GDM1 (cell line): ENCODE measurements at regions not wholly inside any gene's neighbourhood (a gene's known extent, or its start where the extent isn't known, plus 50 kb on each side); places are given as distances from the start of the nearest gene placed in this dataset.

Experiments
- DNase-seq: peaks from one replicate; lab custom pipeline; 2025; lab: John Stamatoyannopoulos, UW

DNA sequence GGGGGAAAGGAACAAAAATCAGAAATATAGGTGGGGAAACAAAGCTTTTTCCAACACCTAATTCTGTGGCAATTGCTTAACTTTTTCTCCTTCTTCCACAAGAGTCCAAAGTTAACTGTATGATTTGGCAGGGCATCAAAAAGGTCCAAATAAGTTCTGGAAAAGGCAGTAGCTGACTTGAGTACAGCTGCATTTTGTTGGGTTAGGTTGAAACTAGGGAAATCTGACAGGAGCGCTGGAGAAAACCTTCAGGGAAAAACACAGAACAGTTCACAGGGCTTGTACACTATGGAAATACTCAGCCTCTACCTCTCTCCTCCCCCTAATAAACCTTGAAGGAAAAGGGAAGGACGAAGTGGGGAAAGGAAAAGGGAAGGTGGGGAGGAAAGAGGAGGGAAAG lies 438.6 kb downstream of the ZEB2 start:
- DNase-seq: no peak

DNA sequence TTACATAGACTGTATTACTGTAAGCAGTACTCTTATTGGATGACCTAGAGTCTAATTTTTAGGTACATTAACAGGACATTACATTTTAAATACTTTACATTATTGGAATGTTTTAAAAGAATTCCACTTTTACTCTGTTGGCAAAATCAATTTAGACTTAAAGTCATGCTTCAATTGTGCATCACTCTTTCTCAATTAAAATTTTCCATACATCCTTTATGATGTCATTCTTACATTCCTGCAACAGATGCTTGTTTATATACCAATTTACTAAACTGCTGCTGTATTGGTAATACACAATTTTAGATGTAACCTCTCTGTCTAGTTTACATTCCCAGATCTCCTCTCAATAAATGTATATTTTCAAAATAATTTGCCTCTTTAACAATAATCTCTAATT lies 440.1 kb downstream of the ZEB2 start:
- no peak for DNase-seq

DNA sequence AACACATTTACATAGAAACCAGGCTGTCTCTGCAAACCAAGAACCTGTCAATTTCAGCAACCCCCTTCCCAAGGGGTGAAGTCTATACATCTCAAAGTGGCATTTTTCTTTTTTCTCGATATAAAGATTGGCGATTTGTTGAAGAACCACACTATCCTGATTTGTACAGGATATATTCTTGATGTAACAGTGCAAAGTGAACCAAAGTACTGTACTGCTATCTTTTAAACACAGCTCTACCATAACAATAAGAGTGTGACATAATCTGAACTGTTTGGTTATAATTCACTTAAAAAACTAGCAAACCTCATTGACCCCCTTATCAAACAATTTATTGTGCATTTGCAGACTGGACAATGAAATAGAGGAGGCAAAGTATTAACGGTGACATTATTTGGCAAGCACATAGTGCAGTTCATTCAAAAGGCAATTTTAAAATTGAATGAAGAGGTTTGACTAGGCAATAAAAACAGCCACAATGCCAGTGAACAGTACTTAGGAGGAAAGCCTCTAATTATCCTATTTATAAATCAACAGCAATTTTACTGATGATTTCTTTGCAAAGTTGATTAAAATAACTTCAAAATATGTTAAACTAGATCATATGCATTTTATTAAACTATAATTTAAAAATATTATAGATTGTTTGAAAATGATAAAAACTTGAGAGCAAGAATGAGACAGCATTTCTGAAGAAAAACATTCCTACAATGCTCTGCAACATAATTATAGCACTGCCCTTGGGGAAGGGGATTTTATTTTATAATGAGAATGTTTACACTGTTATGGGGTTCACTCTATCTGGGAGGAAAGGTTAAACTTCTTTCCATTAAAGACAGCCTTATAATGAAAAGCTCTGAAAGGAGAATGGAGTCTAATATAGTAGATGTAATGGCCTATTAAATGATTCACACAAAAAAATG lies 440.9 kb downstream of the ZEB2 start:
- DNase-seq: no peak

DNA sequence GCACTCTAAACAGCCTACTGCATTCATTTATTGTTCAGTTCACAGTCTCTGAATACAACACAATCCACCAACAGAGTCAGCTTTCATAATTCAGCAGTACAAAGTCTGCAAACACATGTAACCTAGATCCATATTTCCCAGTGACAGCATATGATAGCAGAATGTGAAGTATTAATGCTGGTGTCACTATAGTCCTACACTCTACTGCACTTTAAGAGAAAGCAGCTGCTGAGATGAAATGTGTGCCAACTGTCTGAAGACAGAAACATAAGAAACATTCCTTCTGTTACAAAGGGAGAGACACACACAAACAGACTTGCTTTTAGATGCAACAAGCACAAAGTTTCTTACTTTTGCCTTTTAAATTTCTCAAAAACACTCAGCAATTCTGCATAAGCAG lies 441.8 kb downstream of the ZEB2 start:
- DNase-seq: no peak

DNA sequence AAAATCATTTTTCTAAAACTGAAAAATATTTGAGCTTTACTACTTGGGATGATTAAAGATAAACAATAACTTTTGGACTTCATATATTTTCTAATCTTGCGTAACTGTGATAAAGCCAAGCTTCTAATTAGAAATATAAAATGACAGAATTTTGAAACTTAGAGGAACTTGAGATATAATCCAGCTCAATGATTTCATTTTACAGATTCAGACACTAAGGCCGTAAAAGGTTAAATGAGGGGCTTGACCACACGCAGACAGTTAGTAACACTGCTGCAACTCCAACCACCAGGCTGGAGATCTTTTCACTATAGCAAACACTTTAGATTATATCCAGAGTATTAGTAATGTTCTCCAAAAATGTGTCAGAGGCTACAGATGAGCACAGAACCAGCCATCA lies 445.5 kb downstream of the ZEB2 start:
- no peak for DNase-seq

DNA sequence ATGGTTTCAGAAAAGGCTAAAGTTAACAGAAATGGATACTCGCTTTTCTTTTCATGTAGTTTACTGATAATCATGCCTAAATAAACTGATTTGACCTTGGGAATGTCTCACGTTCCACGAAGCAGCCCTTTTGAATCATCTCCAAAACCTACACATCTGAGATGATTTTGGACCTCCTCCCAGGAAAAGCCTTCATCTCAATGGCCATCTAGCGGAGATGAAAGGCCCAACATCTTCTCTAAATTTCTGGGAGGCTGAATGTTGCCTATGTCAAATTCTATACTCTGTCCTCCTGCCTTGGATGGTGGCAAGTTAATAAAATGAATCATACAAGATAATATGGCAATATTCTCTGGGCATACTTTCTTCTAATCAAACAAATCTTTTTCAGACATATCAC lies 448.5 kb downstream of the ZEB2 start:
- no peak for DNase-seq

DNA sequence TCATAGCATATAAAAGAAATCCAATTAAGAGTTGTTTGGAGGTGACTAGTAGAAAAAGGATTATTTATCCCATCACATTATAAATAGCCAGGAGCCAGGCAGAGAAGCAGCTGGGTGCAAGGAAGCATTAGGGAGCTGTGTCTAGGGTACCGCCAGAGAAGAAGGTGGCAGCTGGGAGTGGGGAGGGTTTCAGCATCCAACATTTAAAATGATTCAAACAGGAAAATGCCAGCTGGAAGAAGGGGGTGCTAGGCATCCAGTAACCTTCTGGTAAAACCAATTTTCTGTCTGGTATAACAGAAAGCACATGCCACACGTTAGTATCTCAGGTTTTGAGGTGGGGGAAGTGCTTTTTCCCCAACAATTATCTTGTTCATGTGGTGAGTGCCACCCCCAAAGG lies 452.4 kb downstream of the ZEB2 start:
- no peak for DNase-seq

DNA sequence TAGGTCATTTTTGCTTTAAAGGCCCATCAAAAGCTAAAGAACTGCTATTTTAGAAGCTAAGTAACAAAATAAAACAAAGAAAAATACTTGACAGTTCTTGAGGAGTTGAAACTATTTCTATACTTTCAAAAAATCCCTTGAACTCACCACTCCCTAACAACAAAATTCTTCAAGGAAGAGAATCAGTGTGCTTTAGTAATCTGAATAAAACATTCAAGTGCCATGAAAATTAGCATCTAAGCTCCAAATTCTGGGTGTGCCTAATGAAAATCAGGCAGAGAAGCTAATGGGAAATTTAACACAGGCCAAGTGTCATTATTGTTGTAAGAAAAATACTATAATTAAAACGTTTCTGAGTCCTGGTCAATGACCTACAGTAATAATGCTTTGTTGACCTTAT lies 456.3 kb downstream of the ZEB2 start:
- DNase-seq: no peak

DNA sequence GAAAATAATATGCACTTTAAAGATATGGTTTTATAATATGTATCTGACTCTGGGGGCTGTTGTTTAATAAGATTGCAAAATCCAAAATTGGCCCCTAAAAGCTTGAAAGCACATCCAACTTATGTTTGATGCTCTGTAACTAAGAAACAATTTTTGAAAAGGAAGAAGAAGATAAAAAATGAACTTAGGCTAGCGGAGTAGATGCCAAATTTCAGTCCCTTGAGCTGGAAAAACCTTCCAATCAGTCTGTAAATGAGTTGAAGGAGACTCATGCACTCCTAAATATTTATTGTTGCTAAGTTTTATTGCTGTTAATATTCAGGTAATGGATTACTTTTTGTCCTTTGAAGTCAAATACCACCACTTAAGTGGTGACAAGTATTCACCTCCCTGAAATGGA lies 465.0 kb downstream of the ZEB2 start:
- DNase-seq: no peak

DNA sequence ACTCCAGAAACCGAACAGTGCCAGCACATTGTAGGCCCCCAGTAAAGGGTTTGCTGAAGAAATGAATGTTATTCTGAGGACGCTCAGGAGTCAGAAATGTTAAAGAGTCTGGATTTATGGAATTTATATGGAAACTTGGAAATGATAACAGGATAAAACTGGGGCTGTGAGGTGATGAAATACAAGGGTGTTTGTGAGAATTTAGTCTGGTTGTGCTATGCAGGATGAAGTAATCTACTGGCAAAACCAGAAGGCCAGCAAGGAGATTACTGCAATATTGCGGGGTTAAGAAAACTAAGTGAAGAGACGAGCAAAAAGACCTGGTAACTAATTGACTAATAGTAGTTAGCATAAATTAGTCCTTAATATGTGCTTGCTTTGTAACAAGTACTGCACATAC lies 467.8 kb downstream of the ZEB2 start:
- no peak for DNase-seq

DNA sequence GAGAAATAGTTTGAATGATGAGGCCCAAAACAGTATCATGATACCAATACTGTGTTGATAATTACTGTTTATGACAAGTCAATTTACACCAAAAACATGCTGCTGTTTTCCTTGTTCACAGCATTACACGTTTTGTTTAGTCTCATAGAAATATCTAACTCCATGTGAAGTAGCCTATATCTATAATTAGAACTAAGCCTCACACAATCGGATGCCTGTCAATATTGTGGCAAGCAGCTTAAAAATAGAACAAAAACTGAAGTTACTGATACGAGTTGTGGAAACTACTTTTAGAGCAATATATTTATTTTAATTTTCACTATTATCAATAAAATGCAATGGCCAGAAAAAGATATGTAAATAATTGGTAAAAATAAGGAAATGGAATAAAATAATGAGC lies 470.8 kb downstream of the ZEB2 start:
- DNase-seq: no peak

DNA sequence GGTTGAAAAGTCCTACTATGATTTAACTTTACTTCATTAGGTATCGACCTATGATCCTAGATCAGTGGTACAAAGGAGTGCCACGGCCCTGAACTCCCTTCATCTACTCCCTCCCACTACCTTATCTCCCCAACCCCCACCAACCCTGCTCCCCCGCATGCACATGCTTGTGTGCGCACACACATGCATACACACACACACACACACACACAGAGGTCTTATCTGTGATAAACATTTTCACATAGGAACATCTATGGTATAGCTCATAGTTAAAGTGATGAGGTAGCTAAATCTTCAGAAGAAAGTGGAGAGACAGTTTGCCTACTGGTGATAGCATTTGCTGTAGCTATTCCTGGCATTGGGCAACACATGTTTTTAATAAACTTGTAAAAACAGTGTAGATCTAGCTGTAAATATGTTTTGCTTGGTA lies 471.3 kb downstream of the ZEB2 start:
- DNase-seq: no peak

DNA sequence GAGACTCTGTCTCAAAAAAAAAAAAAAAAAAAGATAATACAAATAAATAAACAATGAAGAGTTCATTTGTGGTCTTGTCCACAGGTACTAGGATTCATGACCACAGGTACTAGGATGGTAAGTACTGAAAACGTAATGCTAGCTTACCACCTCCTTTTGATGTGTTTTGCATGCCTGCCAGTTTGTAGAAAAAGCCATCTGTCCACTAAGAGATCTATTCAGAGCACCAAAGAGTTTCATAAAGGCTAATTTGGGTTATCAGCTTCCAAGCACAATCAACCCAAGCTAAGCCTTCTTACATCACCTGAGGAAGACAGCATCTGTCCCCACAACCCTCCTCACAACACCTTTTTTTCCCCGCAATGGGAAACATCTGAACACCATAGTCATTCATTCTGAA lies 477.2 kb downstream of the ZEB2 start:
- DNase-seq: no peak

DNA sequence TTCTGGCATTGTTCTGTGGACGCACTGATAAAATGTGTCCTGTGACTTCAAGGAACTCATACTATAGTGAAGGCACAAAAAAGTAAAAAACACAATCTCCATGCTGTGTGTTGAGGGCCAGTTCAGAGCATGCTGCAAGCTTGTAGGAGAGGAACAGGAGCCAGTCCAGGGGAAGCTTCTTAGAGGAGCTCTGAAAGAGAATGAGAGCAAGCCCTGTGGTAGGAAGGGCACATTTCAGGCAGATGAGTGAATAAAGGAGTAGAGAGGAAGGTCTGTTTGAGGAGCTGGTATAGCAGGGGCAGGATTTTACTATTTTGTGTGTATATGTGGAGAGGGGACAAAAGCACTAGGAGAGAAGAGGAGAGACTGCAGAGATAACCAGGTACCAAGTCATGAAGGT lies 478.3 kb downstream of the ZEB2 start:
- DNase-seq: no peak

DNA sequence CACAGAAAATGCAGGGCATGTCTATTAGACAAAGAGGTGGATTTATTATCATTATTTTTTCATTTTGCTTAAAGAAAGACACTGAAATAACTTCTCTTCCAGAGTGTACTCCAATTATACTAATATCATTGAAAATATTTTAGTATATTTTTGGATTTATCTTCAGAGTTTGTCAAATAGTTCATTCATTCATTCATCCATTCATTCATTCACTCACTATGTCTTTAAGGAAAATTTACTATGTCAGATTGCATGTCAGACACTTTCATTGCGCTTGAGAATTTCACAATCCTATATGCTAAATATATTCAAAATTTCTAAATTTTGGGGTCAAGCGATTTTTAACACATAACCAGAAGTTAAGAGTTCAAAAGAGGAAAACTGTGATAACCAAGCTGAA lies 479.1 kb downstream of the ZEB2 start:
- no peak for DNase-seq

DNA sequence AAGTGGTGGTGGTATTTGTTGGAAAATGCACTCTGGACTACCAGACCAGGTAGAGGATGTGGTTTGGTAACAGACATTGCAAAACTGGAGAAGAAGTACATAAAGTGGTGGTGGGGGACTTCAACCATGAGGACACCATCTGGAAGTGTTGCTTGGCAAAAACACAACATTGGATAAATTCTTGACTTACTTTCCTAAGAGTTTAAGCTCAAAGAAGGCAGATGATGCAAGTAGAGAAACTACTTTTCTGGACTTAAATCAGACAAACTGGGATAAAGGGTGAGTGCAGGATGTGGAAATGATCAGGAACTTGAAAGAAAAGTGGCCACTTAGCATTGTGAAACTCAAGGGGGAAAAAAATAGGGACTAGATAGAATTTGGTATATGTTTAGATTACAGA lies 487.4 kb downstream of the ZEB2 start:
- DNase-seq: no peak

DNA sequence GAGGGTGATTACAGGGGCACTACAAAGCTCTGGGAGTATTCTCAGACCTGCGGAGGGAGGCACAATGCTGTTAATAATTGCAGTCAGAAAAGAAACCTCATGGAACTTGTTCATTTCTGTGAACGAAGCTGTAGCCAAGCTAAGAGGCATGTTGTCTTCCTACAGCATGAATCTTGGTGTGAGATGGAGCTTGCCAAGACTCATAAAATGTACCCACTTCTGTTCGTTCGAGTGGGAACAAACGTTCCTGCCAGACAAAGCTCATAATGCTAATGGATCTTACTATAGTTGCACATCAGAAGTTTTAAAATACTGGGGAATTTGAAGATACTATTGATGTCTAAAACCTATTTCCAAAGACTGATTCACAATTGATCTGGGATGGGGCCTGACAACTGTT lies 489.1 kb downstream of the ZEB2 start:
- no peak for DNase-seq

DNA sequence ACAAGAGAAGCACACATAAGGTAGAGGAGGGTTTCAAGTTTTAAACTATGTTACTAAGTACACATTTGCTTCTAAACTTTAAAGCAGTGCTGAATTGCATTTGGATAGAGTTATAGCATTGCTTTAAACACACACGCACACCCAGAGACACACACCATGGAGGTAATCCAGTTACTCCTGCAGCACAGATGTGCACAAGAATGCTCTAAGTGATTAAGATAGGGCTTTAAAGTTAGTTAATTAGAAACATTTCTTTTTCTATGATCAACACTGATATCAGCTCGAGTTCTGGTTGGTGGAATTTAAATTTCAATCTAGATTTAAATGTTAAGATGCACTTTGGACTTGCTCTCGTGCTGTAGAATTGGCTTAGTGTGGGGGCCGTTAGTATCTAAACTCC lies 492.3 kb downstream of the ZEB2 start:
- DNase-seq: no peak

DNA sequence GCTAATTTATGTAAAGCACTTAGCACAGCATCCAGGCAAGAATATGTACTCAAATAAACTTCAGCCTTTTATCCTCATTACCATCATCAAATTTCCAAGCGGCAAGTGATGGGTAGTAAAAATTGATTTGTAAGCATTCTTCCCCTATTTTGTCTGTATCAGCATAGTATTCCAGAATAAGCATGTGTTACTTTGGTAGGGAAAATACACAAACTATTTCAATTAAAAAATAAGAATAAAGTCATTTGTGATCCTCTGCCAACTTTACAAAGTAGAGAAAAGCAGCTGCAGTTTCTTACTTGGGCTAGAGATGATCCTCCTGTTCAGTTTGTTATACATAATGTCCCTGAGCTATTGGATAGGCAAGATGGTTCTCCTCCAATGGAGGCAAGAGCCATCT lies 493.2 kb downstream of the ZEB2 start:
- DNase-seq: no peak

DNA sequence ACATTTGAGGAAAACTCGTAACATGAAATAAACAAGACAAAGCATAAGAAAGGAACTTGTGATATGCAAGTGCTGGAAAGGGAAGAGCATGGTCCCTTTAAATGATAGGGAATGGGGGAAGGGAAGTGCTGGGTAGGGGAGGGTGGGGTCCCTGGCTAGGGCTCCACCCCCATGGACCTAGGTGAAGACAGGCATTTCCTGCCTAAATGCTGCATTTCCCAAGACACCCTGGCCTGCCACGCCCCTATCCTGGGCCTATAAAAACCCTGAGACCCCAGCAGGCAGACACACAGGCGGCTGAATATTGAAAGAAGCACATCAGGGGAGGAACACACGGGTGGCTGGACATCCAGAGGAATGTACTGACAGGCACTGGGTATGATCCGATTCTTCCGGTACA lies 499.9 kb downstream of the ZEB2 start:
- DNase-seq: no peak

DNA sequence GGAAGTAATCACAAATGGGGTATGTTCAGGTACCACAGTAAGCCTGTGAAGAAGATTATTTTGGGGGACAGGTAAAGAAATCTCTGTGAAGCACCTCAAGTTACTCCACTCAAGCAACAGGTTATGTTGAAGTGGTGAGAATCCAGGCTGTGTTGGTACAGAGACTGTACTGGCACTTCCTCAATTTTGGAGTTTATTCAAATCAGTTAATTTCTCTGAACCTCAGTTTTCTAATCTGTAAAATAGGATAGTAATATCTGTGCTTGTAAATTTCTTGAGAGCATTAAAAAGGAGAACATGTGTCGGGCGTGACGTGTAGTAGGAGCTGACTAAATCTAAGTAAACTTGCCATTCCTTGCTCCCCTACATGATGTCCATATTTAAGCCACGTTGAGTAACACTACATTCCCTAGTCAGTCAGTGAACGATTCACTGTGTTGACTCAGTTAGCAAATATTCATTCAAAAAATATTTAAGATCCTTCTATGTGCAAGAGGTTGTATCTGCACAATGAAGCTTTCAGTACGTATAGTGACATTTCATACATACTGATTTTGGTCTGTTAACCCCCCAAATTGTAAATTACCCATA lies 504.2 kb downstream of the ZEB2 start:
- no peak for DNase-seq

DNA sequence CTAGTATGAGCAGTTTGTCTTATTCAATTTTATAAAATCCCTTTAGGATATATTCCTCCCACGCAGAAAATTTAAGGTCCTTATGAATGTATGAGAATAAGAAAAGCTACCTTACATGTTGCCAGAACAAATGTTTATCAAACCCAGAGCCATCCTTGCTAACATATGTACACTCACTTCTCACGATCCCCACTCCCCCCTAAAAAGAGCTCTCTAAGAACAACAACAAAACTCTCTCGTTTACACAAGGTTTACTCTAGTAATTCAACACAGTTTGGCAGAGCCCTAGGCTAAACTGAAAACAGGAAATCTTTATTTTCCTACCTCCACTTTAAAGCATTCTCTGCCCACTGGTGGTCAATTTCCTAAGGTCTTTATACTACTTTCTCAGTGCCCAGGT lies 504.9 kb downstream of the ZEB2 start:
- DNase-seq: no peak

DNA sequence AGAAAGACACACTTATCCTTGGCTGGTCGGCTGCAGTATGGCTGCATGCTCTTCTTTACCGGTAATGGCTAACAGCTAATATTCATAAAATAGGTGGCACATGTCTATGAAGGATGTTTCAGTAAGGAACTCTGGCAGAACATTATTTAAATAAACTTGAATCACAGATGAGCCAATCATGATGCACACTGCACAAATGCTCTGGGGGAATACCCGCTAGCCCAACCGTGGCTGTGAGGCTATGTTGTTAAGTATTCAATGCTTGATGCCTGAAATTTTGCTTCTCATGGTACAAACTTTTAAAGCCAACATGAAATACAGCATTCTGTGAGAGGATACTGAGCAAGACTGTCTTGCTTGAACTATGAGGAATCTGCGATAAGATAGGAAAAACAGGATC lies 505.8 kb downstream of the ZEB2 start:
- DNase-seq: no peak

DNA sequence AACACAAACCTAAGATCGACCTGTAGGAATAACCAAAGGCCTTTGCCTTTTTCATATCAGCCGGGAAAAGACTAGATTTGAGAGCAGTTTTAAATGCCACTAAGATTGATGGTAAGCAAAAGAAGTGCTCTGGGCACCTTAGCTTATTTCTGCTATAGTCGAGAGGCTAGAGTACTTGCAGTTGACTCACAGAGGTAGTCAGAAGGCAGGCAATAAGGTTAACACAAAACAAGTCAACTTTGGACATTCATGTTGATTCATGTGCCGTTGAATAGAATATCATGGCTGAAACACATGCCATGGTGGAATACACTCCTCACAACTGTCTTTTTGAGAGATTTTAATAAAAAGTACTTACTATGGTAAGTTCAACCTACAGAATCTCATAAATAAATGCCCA lies 507.6 kb downstream of the ZEB2 start:
- no peak for DNase-seq
